ENCODE measurements at regions not wholly inside any gene's neighbourhood (a gene's known extent, or its start where the extent isn't known, plus 50 kb on each side); places are given as distances from the start of the nearest gene placed in this dataset.

- TF ChIP-seq CTCF (IDR thresholded peaks at IDR 0.05) = no peak
- TF ChIP-seq POLR2AphosphoS5 (IDR thresholded peaks at IDR 0.05; ENCODE audit: low read depth, low read length) = no peak
- no peak for TF ChIP-seq SIN3A (IDR thresholded peaks at IDR 0.05; ENCODE audit: borderline replicate concordance, insufficient read depth, low read depth, low read length)
Measured at GRCh38 chr14:101506211-101506925, 54.9 kb upstream of the DIO3 start.

All from Panc1 (cell line).